Astrocyte (in vitro differentiated cells and primary cell): ENCODE measurements at regions not wholly inside any gene's neighbourhood (a gene's known extent, or its start where the extent isn't known, plus 50 kb on each side); places are given as distances from the start of the nearest gene placed in this dataset.
"Not testable (repeated sequence)": the region's sequence is repeated elsewhere in the genome, so short reads cannot be mapped to it uniquely, and the experiment has no call there.

Source experiments
- DNase-seq: peaks from one replicate; pipeline ENCODE4 v3.0.0-alpha.2; 2010; ENCODE audit warnings: low read depth
- FAIRE-seq: peaks from 2 replicates; lab custom pipeline; 2011; peaks lifted over from hg19 to GRCh38; lab: Jason Lieb, UNC
- H2AFZ ChIP-seq: 2 replicates; pipeline ENCODE4 v1.6.0; 2012; ENCODE audit warnings: low read depth, low read length, inconsistent platforms
- H3K27ac ChIP-seq: 2 replicates; pipeline ENCODE4 v1.5.1; 2011; ENCODE audit warnings: low read depth, low read length, inconsistent platforms
- H3K27me3 ChIP-seq: 2 replicates; pipeline ENCODE4 v1.6.0; 2011; ENCODE audit warnings: low read length, inconsistent platforms; ENCODE audit not compliant: insufficient read depth
- H3K36me3 ChIP-seq: 2 replicates; pipeline ENCODE4 v1.5.1; 2011; ENCODE audit warnings: low read length, inconsistent platforms; ENCODE audit not compliant: insufficient read depth
- H3K4me1 ChIP-seq: 2 replicates; pipeline ENCODE4 v1.5.1; 2011; ENCODE audit warnings: low read length, inconsistent platforms; ENCODE audit not compliant: insufficient read depth
- H3K4me2 ChIP-seq: 2 replicates; pipeline ENCODE4 v1.6.0; 2012; ENCODE audit warnings: low read length, inconsistent platforms
- H3K4me3 ChIP-seq: 2 replicates; pipeline ENCODE4 v1.5.1; 2011; ENCODE audit warnings: low read depth, mild to moderate bottlenecking, low read length, inconsistent platforms; ENCODE audit not compliant: insufficient read depth
- H3K79me2 ChIP-seq: 2 replicates; pipeline ENCODE4 v1.6.0; 2012; ENCODE audit warnings: mild to moderate bottlenecking, low read length, inconsistent platforms; ENCODE audit not compliant: insufficient read depth
- H3K9ac ChIP-seq: 2 replicates; pipeline ENCODE4 v1.6.0; 2012; ENCODE audit warnings: mild to moderate bottlenecking, low read length, inconsistent platforms
- H3K9me3 ChIP-seq: 2 replicates; pipeline ENCODE4 v1.5.1; 2012; ENCODE audit warnings: low read depth, mild to moderate bottlenecking, low read length, inconsistent platforms; ENCODE audit not compliant: insufficient read depth
- H4K20me1 ChIP-seq: 2 replicates; pipeline ENCODE4 v1.6.0; 2012; ENCODE audit warnings: low read length, inconsistent platforms; ENCODE audit not compliant: insufficient read depth
- H3K27ac Mint-ChIP-seq: one replicate; pipeline ENCODE4 v1.8.0; 2021; ENCODE audit warnings: mild to moderate bottlenecking, mixed read lengths; ENCODE audit not compliant: unreplicated experiment
- H3K27me3 Mint-ChIP-seq: one replicate; pipeline ENCODE4 v1.8.0; 2021; ENCODE audit warnings: low read depth, mixed read lengths; ENCODE audit not compliant: unreplicated experiment
- H3K36me3 Mint-ChIP-seq: one replicate; pipeline ENCODE4 v1.8.0; 2021; ENCODE audit warnings: low read depth, mixed read lengths; ENCODE audit not compliant: unreplicated experiment
- H3K4me1 Mint-ChIP-seq: one replicate; pipeline ENCODE4 v1.8.0; 2021; ENCODE audit warnings: low read depth, mixed read lengths; ENCODE audit not compliant: unreplicated experiment
- H3K4me3 Mint-ChIP-seq: one replicate; pipeline ENCODE4 v1.8.0; 2021; ENCODE audit warnings: mild to moderate bottlenecking, moderate library complexity, mixed read lengths; ENCODE audit not compliant: unreplicated experiment
- H3K9me3 Mint-ChIP-seq: one replicate; pipeline ENCODE4 v1.8.0; 2021; ENCODE audit warnings: mild to moderate bottlenecking, mixed read lengths; ENCODE audit not compliant: unreplicated experiment
- CTCF ChIP-seq: IDR thresholded peaks from 2 replicates; pipeline ENCODE4 v1.5.1; 2011; ENCODE audit warnings: low read depth, mild to moderate bottlenecking, inconsistent platforms, low read length, moderate library complexity; ENCODE audit not compliant: insufficient read depth
- EZH2 ChIP-seq: IDR thresholded peaks from 2 replicates; pipeline ENCODE4 v1.6.1; 2012; ENCODE audit warnings: mild to moderate bottlenecking, low read length, inconsistent platforms; ENCODE audit not compliant: insufficient read depth

- Histone ChIP-seq H3K4me2 (no peak overlapping the region), H3K9ac (no peak overlapping the region), H3K36me3 (no peaks in the 10 kb centered on the region), H3K4me3 (no peak overlapping the region), H3K4me1 (no peaks in the 10 kb centered on the region), H2AFZ (no peak overlapping the region), H3K9me3 (peaks cover 15% of the 10 kb centered on the region), H3K27ac (no peak overlapping the region), H3K27me3 (no peaks in the 10 kb centered on the region), H3K79me2 (no peaks in the 10 kb centered on the region), H4K20me1 (no peaks in the 10 kb centered on the region)
- Mint-ChIP-seq H3K27me3 (peaks cover 1% of the 10 kb centered on the region), H3K27ac (no peak overlapping the region), H3K36me3 (no peaks in the 10 kb centered on the region), H3K9me3 (peaks cover 2% of the 10 kb centered on the region), H3K4me1 (no peaks in the 10 kb centered on the region), H3K4me3 (no peak overlapping the region)
- FAIRE-seq (no peak), DNase-seq (no peak)
- no peak for TF ChIP-seq CTCF
- no peak for TF ChIP-seq EZH2
Measured at GRCh38 chr2:4101936-4102335, 398.6 kb downstream of the DCDC2C start.

GRCh38 chr2:4107179-4107578, 403.8 kb downstream of the DCDC2C start:
- Mint-ChIP-seq H3K4me3 (no peak overlapping the region), H3K27me3 (peaks cover 2% of the 10 kb centered on the region), H3K36me3 (no peaks in the 10 kb centered on the region), H3K27ac (no peak overlapping the region), H3K9me3 (peaks cover 2% of the 10 kb centered on the region), H3K4me1 (no peaks in the 10 kb centered on the region)
- Histone ChIP-seq H3K36me3 (no peaks in the 10 kb centered on the region), H3K9ac (no peak overlapping the region), H3K27me3 (no peaks in the 10 kb centered on the region), H3K4me2 (no peak overlapping the region), H3K4me3 (no peak overlapping the region), H2AFZ (no peak overlapping the region), H3K79me2 (no peaks in the 10 kb centered on the region), H3K4me1 (no peaks in the 10 kb centered on the region), H4K20me1 (no peaks in the 10 kb centered on the region), H3K9me3 (peaks cover 14% of the 10 kb centered on the region), H3K27ac (no peak overlapping the region)
- DNase-seq, result no peak
- no peak for TF ChIP-seq EZH2
- TF ChIP-seq CTCF, result no peak
- FAIRE-seq, result no peak

- no peaks in the 10 kb centered on the region for H3K79me2 ChIP-seq
- H3K36me3 ChIP-seq, result no peaks in the 10 kb centered on the region
- H3K4me1 ChIP-seq, result no peaks in the 10 kb centered on the region
- H3K27ac ChIP-seq, result no peak overlapping the region
- no peaks in the 10 kb centered on the region for H3K4me1 Mint-ChIP-seq
- H3K9me3 Mint-ChIP-seq, result no peaks in the 10 kb centered on the region
- FAIRE-seq (no peak), DNase-seq (no peak)
- no peaks in the 10 kb centered on the region for H4K20me1 ChIP-seq
- H3K27me3 Mint-ChIP-seq, result peaks cover 2% of the 10 kb centered on the region
- H3K27me3 ChIP-seq, result no peaks in the 10 kb centered on the region
- no peak overlapping the region for H3K4me3 Mint-ChIP-seq
- peaks cover 9% of the 10 kb centered on the region for H3K9me3 ChIP-seq
- H3K36me3 Mint-ChIP-seq, result no peaks in the 10 kb centered on the region
- no peak overlapping the region for H2AFZ ChIP-seq
- no peak overlapping the region for H3K9ac ChIP-seq
- H3K27ac Mint-ChIP-seq, result no peak overlapping the region
- TF ChIP-seq EZH2 (no peak), CTCF (no peak)
- no peak overlapping the region for H3K4me3 ChIP-seq
- H3K4me2 ChIP-seq, result no peak overlapping the region
Measured at GRCh38 chr2:4110273-4110672, 406.9 kb downstream of the DCDC2C start.

- H3K27ac Mint-ChIP-seq, H3K9me3 ChIP-seq, H3K27me3 Mint-ChIP-seq, H3K4me2 ChIP-seq, H3K4me1 ChIP-seq, H3K79me2 ChIP-seq, H3K36me3 ChIP-seq, H2AFZ ChIP-seq, H3K27ac ChIP-seq, H3K27me3 ChIP-seq, H3K4me1 Mint-ChIP-seq, H3K9ac ChIP-seq, FAIRE-seq, H3K4me3 ChIP-seq, DNase-seq, H3K9me3 Mint-ChIP-seq, H3K36me3 Mint-ChIP-seq, H3K4me3 Mint-ChIP-seq, H4K20me1 ChIP-seq: not testable (repeated sequence)
Measured at GRCh38 chr2:4115435-4115834, 412.1 kb downstream of the DCDC2C start.
